CD4-positive, alpha-beta memory T cell (primary cell): ENCODE measurements at regions not wholly inside any gene's neighbourhood (a gene's known extent, or its start where the extent isn't known, plus 50 kb on each side); places are given as distances from the start of the nearest gene placed in this dataset.

Source experiments
- CTCF ChIA-PET: fragments of 350-600 bp; sonication (Branson Sonifier 250); formaldehyde crosslinking; loops from one replicate; lab custom pipeline; 2021; ENCODE audit warnings: inconsistent platforms; ENCODE audit not compliant: partially characterized antibody; lab: Charles Lee
- POLR2A ChIA-PET: fragments of 350-600 bp; sonication (Branson Sonifier 250); formaldehyde crosslinking; loops from one replicate; lab custom pipeline; 2021; ENCODE audit not compliant: partially characterized antibody; lab: Charles Lee
- DNase-seq, 5 donors: peaks; one replicate each; pipeline versions ENCODE4 v3.0.0 to v3.0.0-alpha.2; 2020 to 2022; ENCODE audit warnings: mixed read lengths in 1 of 5
- H3K27ac ChIP-seq: one replicate; pipeline ENCODE4 v1.7.0; 2013; ENCODE audit warnings: low read depth, low read length
- H3K27me3 ChIP-seq: 2 replicates; pipeline ENCODE4 v1.7.0; 2013; ENCODE audit warnings: mild to moderate bottlenecking, low read length, moderate library complexity; ENCODE audit not compliant: insufficient read depth
- H3K36me3 ChIP-seq: 2 replicates; pipeline ENCODE4 v1.7.0; 2013; ENCODE audit warnings: mild to moderate bottlenecking, low read length, moderate library complexity; ENCODE audit not compliant: insufficient read depth
- H3K4me1 ChIP-seq: 2 replicates; pipeline ENCODE4 v1.7.0; 2013; ENCODE audit warnings: mild to moderate bottlenecking, low read length, moderate library complexity; ENCODE audit not compliant: insufficient read depth
- H3K4me3 ChIP-seq, 2 donors: one replicate each; pipeline ENCODE4 v1.7.0; 2013; ENCODE audit warnings: low read length in 2 of 2, mild to moderate bottlenecking in 1 of 2
- H3K9me3 ChIP-seq, 2 donors: one replicate each; pipeline ENCODE4 v1.7.0; 2013; ENCODE audit warnings: low read length in 2 of 2, control low read depth in 1 of 2; ENCODE audit not compliant: control insufficient read depth in 1 of 2
- H3K27ac Mint-ChIP-seq, 7 donors: one replicate each; pipeline ENCODE4 v1.8.0; 2020 to 2021; ENCODE audit warnings: mixed read lengths in 7 of 7, mild to moderate bottlenecking in 6 of 7, inconsistent platforms in 3 of 7, moderate library complexity in 3 of 7
- H3K27me3 Mint-ChIP-seq, 2 donors: one replicate each; pipeline ENCODE4 v1.8.0; 2020 to 2021; ENCODE audit warnings: mixed read lengths in 2 of 2
- H3K36me3 Mint-ChIP-seq, 2 donors: one replicate each; pipeline ENCODE4 v1.8.0; 2020 to 2021; ENCODE audit warnings: mixed read lengths in 2 of 2, inconsistent platforms in 1 of 2, mild to moderate bottlenecking in 1 of 2
- H3K4me1 Mint-ChIP-seq, 4 donors: one replicate each; pipeline ENCODE4 v1.8.0; 2020 to 2021; ENCODE audit warnings: mixed read lengths in 4 of 4, mild to moderate bottlenecking in 1 of 4
- H3K4me3 Mint-ChIP-seq, 8 donors: one replicate each; pipeline ENCODE4 v1.8.0; 2020 to 2021; ENCODE audit warnings: mixed read lengths in 8 of 8, mild to moderate bottlenecking in 7 of 8, moderate library complexity in 6 of 8, inconsistent platforms in 3 of 8
- H3K9me3 Mint-ChIP-seq, 8 donors: one replicate each; pipeline ENCODE4 v1.8.0; 2020 to 2021; ENCODE audit warnings: mixed read lengths in 8 of 8, mild to moderate bottlenecking in 5 of 8, inconsistent platforms in 3 of 8, moderate library complexity in 1 of 8
- intact Hi-C: fragments of 100-400 bp; cut with micrococcal nuclease; formaldehyde crosslinking; loops from one replicate; pipeline ENCODE4 v1.15.1; 2023

GRCh38 chr2:18741895-18742732 lies 152.7 kb upstream of the NT5C1B start:
- H3K27ac Mint-ChIP-seq: peak overlapping the region in 1 of 7 donors; percentile 73
- H3K27me3 Mint-ChIP-seq: no peaks in the 10 kb centered on the region
- H3K36me3 ChIP-seq: no peaks in the 10 kb centered on the region
- no peaks in the 10 kb centered on the region for H3K4me1 Mint-ChIP-seq
- intact Hi-C loops: no loop called here
- H3K9me3 ChIP-seq: no peaks in the 10 kb centered on the region
- H3K36me3 Mint-ChIP-seq: no peaks in the 10 kb centered on the region
- no peaks in the 10 kb centered on the region for H3K27me3 ChIP-seq
- CTCF ChIA-PET: interaction anchor here (1.1 to 2.0 kb wide), 2 partner anchors 12 to 625 kb away, joined by 3 to 5 read pairs; no protein-coding TSS in a partner anchor
- no peak for DNase-seq
- peaks cover 0 to 8% (median 0%) of the 10 kb centered on the region in 8 donors for H3K9me3 Mint-ChIP-seq
- no peak overlapping the region for H3K27ac ChIP-seq
- POLR2A ChIA-PET: no interaction called here
- no peak overlapping the region for H3K4me3 ChIP-seq
- H3K4me3 Mint-ChIP-seq: no peak overlapping the region
- H3K4me1 ChIP-seq: no peaks in the 10 kb centered on the region

GRCh38 chr2:18741191-18741590 lies 151.8 kb upstream of the NT5C1B start:
- no peak overlapping the region for H3K4me3 Mint-ChIP-seq
- no peaks in the 10 kb centered on the region for H3K27me3 Mint-ChIP-seq
- no peak overlapping the region for H3K27ac Mint-ChIP-seq
- Histone ChIP-seq H3K27ac (no peak overlapping the region), H3K4me1 (no peaks in the 10 kb centered on the region), H3K4me3 (no peak overlapping the region), H3K27me3 (no peaks in the 10 kb centered on the region), H3K9me3 (no peaks in the 10 kb centered on the region), H3K36me3 (no peaks in the 10 kb centered on the region)
- no peaks in the 10 kb centered on the region for H3K4me1 Mint-ChIP-seq
- no peak for DNase-seq
- POLR2A ChIA-PET: no interaction called here
- peaks cover 0 to 13% (median 4%) of the 10 kb centered on the region in 8 donors for H3K9me3 Mint-ChIP-seq
- CTCF ChIA-PET: interaction anchor here (1.1 kb wide), 1 partner anchor 626 kb away, joined by 3 read pairs; no protein-coding TSS in a partner anchor
- intact Hi-C loops: no loop called here
- peaks cover 1 to 4% of the 10 kb centered on the region in 2 donors for H3K36me3 Mint-ChIP-seq

- intact Hi-C loops: no loop called here
- Mint-ChIP-seq H3K27me3 (no peaks in the 10 kb centered on the region), H3K36me3 (peaks cover 3 to 4% of the 10 kb centered on the region in 2 donors), H3K4me3 (no peak overlapping the region), H3K27ac (no peak overlapping the region), H3K9me3 (peaks cover 0 to 16% (median 8%) of the 10 kb centered on the region in 8 donors), H3K4me1 (no peaks in the 10 kb centered on the region)
- H3K36me3 ChIP-seq: no peaks in the 10 kb centered on the region
- H3K4me1 ChIP-seq: no peaks in the 10 kb centered on the region
- H3K27me3 ChIP-seq: no peaks in the 10 kb centered on the region
- H3K9me3 ChIP-seq: no peaks in the 10 kb centered on the region
- no peak overlapping the region for H3K27ac ChIP-seq
- DNase-seq: no peak
- H3K4me3 ChIP-seq: no peak overlapping the region
- POLR2A ChIA-PET: no interaction called here
- CTCF ChIA-PET: interaction anchor here (1.1 kb wide), 1 partner anchor 626 kb away, joined by 3 read pairs; no protein-coding TSS in a partner anchor
These were observed 151.1 kb upstream of the NT5C1B start for GRCh38 chr2:18740474-18740881.

GRCh38 chr2:18731666-18732065 lies 142.3 kb upstream of the NT5C1B start:
- intact Hi-C loops: no loop called here
- ChIA-PET POLR2A (no interaction called here), CTCF (no interaction called here)

GRCh38 chr2:18724371-18725145 lies 135.2 kb upstream of the NT5C1B start:
- H3K4me3 ChIP-seq: no peak overlapping the region
- Mint-ChIP-seq H3K27ac (no peak overlapping the region), H3K27me3 (no peaks in the 10 kb centered on the region), H3K4me1 (no peaks in the 10 kb centered on the region), H3K9me3 (peaks cover 0 to 6% (median 1%) of the 10 kb centered on the region in 8 donors), H3K4me3 (no peak overlapping the region), H3K36me3 (peaks cover 10 to 20% of the 10 kb centered on the region in 2 donors)
- H3K27me3 ChIP-seq: no peaks in the 10 kb centered on the region
- intact Hi-C loops: no loop called here
- no peaks in the 10 kb centered on the region for H3K36me3 ChIP-seq
- H3K27ac ChIP-seq: no peak overlapping the region
- no peaks in the 10 kb centered on the region for H3K4me1 ChIP-seq
- POLR2A ChIA-PET: no interaction called here
- CTCF ChIA-PET: interaction anchor here (0.6 kb wide), 1 partner anchor 22 kb away, joined by 3 read pairs; no protein-coding TSS in a partner anchor
- DNase-seq: no peak
- no peaks in the 10 kb centered on the region for H3K9me3 ChIP-seq

More at GRCh38 chr2:18731666-18732065, 142.3 kb upstream of the NT5C1B start:
- no peak overlapping the region for H3K27ac ChIP-seq
- Mint-ChIP-seq H3K36me3 (peaks cover 8 to 9% of the 10 kb centered on the region in 2 donors), H3K27ac (no peak overlapping the region), H3K4me3 (no peak overlapping the region), H3K4me1 (no peaks in the 10 kb centered on the region), H3K9me3 (peaks cover 0 to 40% (median 25%) of the 10 kb centered on the region in 8 donors), H3K27me3 (no peaks in the 10 kb centered on the region)
- H3K27me3 ChIP-seq: no peaks in the 10 kb centered on the region
- no peaks in the 10 kb centered on the region for H3K36me3 ChIP-seq
- no peak overlapping the region for H3K4me3 ChIP-seq
- H3K9me3 ChIP-seq: no peaks in the 10 kb centered on the region
- no peak for DNase-seq
- H3K4me1 ChIP-seq: no peaks in the 10 kb centered on the region

- H3K4me1 Mint-ChIP-seq: no peaks in the 10 kb centered on the region
- no peaks in the 10 kb centered on the region for H3K36me3 ChIP-seq
- peaks cover 0 to 5% (median 0%) of the 10 kb centered on the region in 8 donors for H3K9me3 Mint-ChIP-seq
- no peak overlapping the region for H3K4me3 Mint-ChIP-seq
- H3K4me1 ChIP-seq: no peaks in the 10 kb centered on the region
- H3K27me3 ChIP-seq: no peaks in the 10 kb centered on the region
- H3K27ac ChIP-seq: no peak overlapping the region
- no peaks in the 10 kb centered on the region for H3K9me3 ChIP-seq
- peaks cover 14 to 20% of the 10 kb centered on the region in 2 donors for H3K36me3 Mint-ChIP-seq
- CTCF ChIA-PET: no interaction called here
- no peaks in the 10 kb centered on the region for H3K27me3 Mint-ChIP-seq
- DNase-seq: no peak
- H3K27ac Mint-ChIP-seq: no peak overlapping the region
- no peak overlapping the region for H3K4me3 ChIP-seq
- intact Hi-C loops: no loop called here
- POLR2A ChIA-PET: no interaction called here
These were observed 133.8 kb upstream of the NT5C1B start for GRCh38 chr2:18723219-18723618.

- POLR2A ChIA-PET: no interaction called here
These were observed 132.7 kb upstream of the NT5C1B start for GRCh38 chr2:18722101-18722500.

More at GRCh38 chr2:18722101-18722500, 132.7 kb upstream of the NT5C1B start:
- Mint-ChIP-seq H3K36me3 (peaks cover 14 to 25% of the 10 kb centered on the region in 2 donors), H3K4me3 (no peak overlapping the region), H3K27me3 (no peaks in the 10 kb centered on the region), H3K9me3 (peaks cover 0 to 8% (median 0%) of the 10 kb centered on the region in 8 donors), H3K4me1 (no peaks in the 10 kb centered on the region), H3K27ac (no peak overlapping the region)
- CTCF ChIA-PET: no interaction called here
- Histone ChIP-seq H3K27ac (no peak overlapping the region), H3K4me3 (no peak overlapping the region), H3K36me3 (no peaks in the 10 kb centered on the region), H3K4me1 (no peaks in the 10 kb centered on the region), H3K27me3 (no peaks in the 10 kb centered on the region), H3K9me3 (no peaks in the 10 kb centered on the region)
- intact Hi-C loops: no loop called here
- DNase-seq: no peak
